H9 (cell line): ENCODE measurements at regions not wholly inside any gene's neighbourhood (a gene's known extent, or its start where the extent isn't known, plus 50 kb on each side); places are given as distances from the start of the nearest gene placed in this dataset.

Experiments used
- DNase-seq: peaks from one replicate; pipeline ENCODE4 v3.0.0-alpha.2; 2017
- H2AFZ ChIP-seq: one replicate; pipeline ENCODE4 v1.6.1; 2013; ENCODE audit warnings: mild to moderate bottlenecking, low read length, control low read depth, moderate library complexity
- H2AK5ac ChIP-seq: 2 replicates; pipeline ENCODE4 v1.6.1; 2013; ENCODE audit warnings: low read length, control low read depth, mixed read lengths; ENCODE audit not compliant: insufficient read length
- H2BK120ac ChIP-seq: one replicate; pipeline ENCODE4 v1.6.1; 2013; ENCODE audit warnings: low read depth, mild to moderate bottlenecking, low read length, control low read depth, inconsistent platforms; ENCODE audit not compliant: poor library complexity, severe bottlenecking
- H2BK12ac ChIP-seq: 2 replicates; pipeline ENCODE4 v1.6.1; 2013; ENCODE audit warnings: low read length, control low read depth, mixed read lengths, low read depth; ENCODE audit not compliant: insufficient read length
- H2BK15ac ChIP-seq: 2 replicates; pipeline ENCODE4 v1.6.1; 2013; ENCODE audit warnings: low read depth, low read length, control low read depth
- H2BK20ac ChIP-seq: one replicate; pipeline ENCODE4 v1.6.1; 2013; ENCODE audit warnings: low read depth, mild to moderate bottlenecking, low read length, control low read depth, inconsistent platforms; ENCODE audit not compliant: poor library complexity, severe bottlenecking
- H2BK5ac ChIP-seq: 2 replicates; pipeline ENCODE4 v1.6.1; 2013; ENCODE audit warnings: low read length, control low read depth, mixed read lengths; ENCODE audit not compliant: insufficient read length
- H3K14ac ChIP-seq: 2 replicates; pipeline ENCODE4 v1.6.1; 2013; ENCODE audit warnings: low read length, control low read depth; ENCODE audit not compliant: insufficient read depth
- H3K18ac ChIP-seq: 2 replicates; pipeline ENCODE4 v1.6.1; 2013; ENCODE audit warnings: low read depth, mild to moderate bottlenecking, mixed read lengths, low read length, control low read depth; ENCODE audit not compliant: insufficient read length
- H3K23ac ChIP-seq: 2 replicates; pipeline ENCODE4 v1.6.1; 2013; ENCODE audit warnings: low read length, control low read depth, mixed read lengths, low read depth; ENCODE audit not compliant: insufficient read length
- H3K23me2 ChIP-seq: 2 replicates; pipeline ENCODE4 v1.6.1; 2013; ENCODE audit warnings: low read depth, mild to moderate bottlenecking, mixed read lengths, low read length, control low read depth; ENCODE audit not compliant: insufficient read length, poor library complexity, severe bottlenecking
- H3K27ac ChIP-seq: 2 replicates; pipeline ENCODE4 v1.5.1; 2013; ENCODE audit warnings: low read length, control low read depth, mixed read lengths, low read depth; ENCODE audit not compliant: insufficient read length
- H3K27me3 ChIP-seq: 2 replicates; pipeline ENCODE4 v1.6.1; 2013; ENCODE audit warnings: low read length, control low read depth, inconsistent platforms; ENCODE audit not compliant: insufficient read depth
- H3K4ac ChIP-seq: 2 replicates; pipeline ENCODE4 v1.6.1; 2013; ENCODE audit warnings: low read depth, mild to moderate bottlenecking, control low read depth, inconsistent platforms, low read length, moderate library complexity
- H3K4me1 ChIP-seq: 2 replicates; pipeline ENCODE4 v1.6.1; 2013; ENCODE audit warnings: low read length, control low read depth, inconsistent platforms; ENCODE audit not compliant: insufficient read depth
- H3K4me2 ChIP-seq: 2 replicates; pipeline ENCODE4 v1.6.1; 2013; ENCODE audit warnings: low read length, control low read depth, mixed read lengths; ENCODE audit not compliant: insufficient read length, insufficient read depth
- H3K56ac ChIP-seq: 2 replicates; pipeline ENCODE4 v1.6.1; 2013; ENCODE audit warnings: low read depth, mild to moderate bottlenecking, mixed read lengths, low read length, control low read depth; ENCODE audit not compliant: insufficient read length
- H3K79me1 ChIP-seq: 2 replicates; pipeline ENCODE4 v1.6.1; 2013; ENCODE audit warnings: low read depth, mild to moderate bottlenecking, moderate library complexity, low read length, control low read depth, inconsistent platforms; ENCODE audit not compliant: insufficient read depth, poor library complexity, severe bottlenecking
- H3K79me2 ChIP-seq: 2 replicates; pipeline ENCODE4 v1.6.1; 2013; ENCODE audit warnings: low read length, control low read depth, inconsistent platforms; ENCODE audit not compliant: insufficient read depth
- H3K9ac ChIP-seq: 2 replicates; pipeline ENCODE4 v1.6.1; 2013; ENCODE audit warnings: low read length, control low read depth, mixed read lengths; ENCODE audit not compliant: insufficient read length; ENCODE audit errors: extremely low read depth
- H3K9me3 ChIP-seq: one replicate; pipeline ENCODE4 v1.6.1; 2013; ENCODE audit warnings: low read depth, low read length, inconsistent platforms; ENCODE audit not compliant: control insufficient read depth
- H3T11ph ChIP-seq: one replicate; pipeline ENCODE4 v1.6.1; 2013; ENCODE audit warnings: mild to moderate bottlenecking, low read length, control low read depth, inconsistent platforms
- H4K20me1 ChIP-seq: one replicate; pipeline ENCODE4 v1.6.1; 2013; ENCODE audit not compliant: control insufficient read depth, insufficient read length, insufficient read depth
- H4K5ac ChIP-seq: 2 replicates; pipeline ENCODE4 v1.6.1; 2013; ENCODE audit warnings: low read depth, mild to moderate bottlenecking, mixed read lengths, low read length, control low read depth; ENCODE audit not compliant: insufficient read length
- H4K8ac ChIP-seq: replicated peaks from 2 replicates; pipeline ENCODE4 v1.6.1; 2013; ENCODE audit warnings: low read length, control low read depth, mixed read lengths, low read depth; ENCODE audit not compliant: insufficient read length
- H4K91ac ChIP-seq: 2 replicates; pipeline ENCODE4 v1.6.1; 2013; ENCODE audit warnings: low read depth, mild to moderate bottlenecking, moderate library complexity, mixed read lengths, low read length, control low read depth; ENCODE audit not compliant: insufficient read length
- H3K27ac Mint-ChIP-seq, 3 experiments: 2 replicates in 2 of 3; 3 replicates in 1 of 3; pipeline ENCODE4 v1.8.0; 2020 to 2021; ENCODE audit warnings: mixed read lengths in 3 of 3, mild to moderate bottlenecking in 1 of 3, moderate library complexity in 1 of 3
- H3K27me3 Mint-ChIP-seq: 2 replicates; pipeline ENCODE4 v1.8.0; 2021; ENCODE audit warnings: low read depth, mild to moderate bottlenecking, moderate library complexity, mixed read lengths
- H3K36me3 Mint-ChIP-seq, 3 experiments: 2 replicates in 2 of 3; 3 replicates in 1 of 3; pipeline ENCODE4 v1.8.0; 2020 to 2021; ENCODE audit warnings: low read depth in 3 of 3, mixed read lengths in 3 of 3; ENCODE audit not compliant: insufficient read depth in 1 of 3
- H3K4me1 Mint-ChIP-seq, 2 experiments: 2 replicates each; pipeline ENCODE4 v1.8.0; 2020; ENCODE audit warnings: mixed read lengths in 2 of 2
- H3K4me3 Mint-ChIP-seq, 2 experiments: 2 replicates in 1 of 2; 3 replicates in 1 of 2; pipeline ENCODE4 v1.8.0; 2020 to 2021; ENCODE audit warnings: mild to moderate bottlenecking in 2 of 2, mixed read lengths in 2 of 2, moderate library complexity in 1 of 2
- H3K9me3 Mint-ChIP-seq, 2 experiments: 2 replicates in 1 of 2; 3 replicates in 1 of 2; pipeline ENCODE4 v1.8.0; 2020; ENCODE audit warnings: mild to moderate bottlenecking in 2 of 2, mixed read lengths in 2 of 2, moderate library complexity in 1 of 2
- CTCF ChIP-seq: fragments of 200-600 bp; sonication (generic); conservative IDR thresholded peaks from 3 replicates; pipeline ENCODE4 v1.8.0; 2021; ENCODE audit warnings: antibody characterized with exemption, mild to moderate bottlenecking
- WGBS: extraction: QIAGEN DNeasy Blood & Tissue Kit; methylation state at CpG from one replicate; pipeline ENCODE4 v1.1.7; 2013; ENCODE audit warnings: missing lambda C conversion rate, low lambda C conversion rate, mixed read lengths; ENCODE audit not compliant: insufficient read length; ENCODE audit errors: extremely low coverage; 5-methylcytosine and 5-hydroxymethylcytosine counted together

DNA sequence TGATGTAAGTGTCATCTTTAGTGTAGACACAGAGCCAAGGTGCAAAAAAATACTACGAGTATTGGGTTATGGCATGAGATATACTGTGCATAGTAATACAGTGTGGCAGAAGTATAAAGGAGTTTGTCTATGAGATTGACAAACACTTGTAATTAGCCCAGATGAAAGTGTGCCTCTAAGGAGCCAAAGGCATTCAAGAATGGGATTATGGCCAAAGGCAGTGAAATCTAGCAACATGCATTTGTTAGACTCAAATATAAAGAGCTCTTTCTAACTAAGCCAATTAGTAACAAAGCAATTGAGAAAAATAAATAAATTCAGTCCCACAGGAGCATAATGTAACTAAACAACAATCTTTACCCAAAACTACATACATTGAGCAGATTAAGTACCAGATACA is 1761.8 kb downstream of the SUCLG1 start:
- Histone ChIP-seq H2BK5ac (no peak overlapping the region), H4K91ac (no peak overlapping the region), H2BK120ac (no peak overlapping the region), H3K4me2 (no peak overlapping the region), H2BK15ac (no peak overlapping the region), H3K79me1 (no peaks in the 10 kb centered on the region), H3K23me2 (no peaks in the 10 kb centered on the region), H3K9me3 (no peaks in the 10 kb centered on the region), H3K27me3 (no peaks in the 10 kb centered on the region), H4K5ac (no peak overlapping the region), H2AFZ (no peak overlapping the region), H3K14ac (no peak overlapping the region), H4K20me1 (no peaks in the 10 kb centered on the region), H3K18ac (no peak overlapping the region), H3K4me1 (no peaks in the 10 kb centered on the region), H2AK5ac (no peak overlapping the region), H3K9ac (no peak overlapping the region), H2BK12ac (no peak overlapping the region), H3K4ac (no peak overlapping the region), H2BK20ac (no peak overlapping the region), H3K56ac (no peak overlapping the region), H3K27ac (no peak overlapping the region), H4K8ac (no peak overlapping the region), H3K23ac (no peak overlapping the region), H3K79me2 (no peaks in the 10 kb centered on the region), H3T11ph (no peak overlapping the region)
- Mint-ChIP-seq H3K27ac (no peak overlapping the region), H3K4me1 (no peaks in the 10 kb centered on the region), H3K36me3 (no peaks in the 10 kb centered on the region; a peak in 1 of 7 replicates), H3K9me3 (peaks cover 0 to 4% of the 10 kb centered on the region in 2 experiments; a peak in 3 of 5 replicates), H3K4me3 (no peak overlapping the region), H3K27me3 (no peaks in the 10 kb centered on the region)
- no peak for DNase-seq
- TF ChIP-seq CTCF = no peak
- WGBS = no CpG with 5 or more reads among the region's 1 CpG
